ENCODE measurements at regions not wholly inside any gene's neighbourhood (a gene's known extent, or its start where the extent isn't known, plus 50 kb on each side); places are given as distances from the start of the nearest gene placed in this dataset.

GRCh38 chr12:125356111-125356510 is 290.9 kb downstream of the AACS start:
- TF ChIP-seq CTCF (IDR thresholded peaks at IDR 0.05 in 4 of 5, conservative IDR thresholded peaks at IDR 0.05 in 1 of 5) (no peak), POLR2A (IDR thresholded peaks at IDR 0.05) (no peak)

Measured in gastrocnemius medialis (tissue), 4 donors.